ENCODE measurements at regions not wholly inside any gene's neighbourhood (a gene's known extent, or its start where the extent isn't known, plus 50 kb on each side); places are given as distances from the start of the nearest gene placed in this dataset.

GRCh38 chr11:71184421-71185210 is 67.8 kb downstream of the SHANK2 start:
- no peak for TF ChIP-seq TRIM25 (IDR thresholded peaks at IDR 0.05; ENCODE audit: borderline replicate concordance)
- TF ChIP-seq CTCF (IDR thresholded peaks at IDR 0.05 in 2 of 3, conservative IDR thresholded peaks at IDR 0.05 in 1 of 3; ENCODE audit: insufficient read depth in 2 of 3, low read depth in 1 of 3, low read length in 3 of 3) = no peak
- no peak for TF ChIP-seq NFATC3 (IDR thresholded peaks at IDR 0.05)
- TF ChIP-seq GABPA (tag; conservative IDR thresholded peaks at IDR 0.05; ENCODE audit: low read depth) = no peak
